ENCODE measurements at regions not wholly inside any gene's neighbourhood (a gene's known extent, or its start where the extent isn't known, plus 50 kb on each side); places are given as distances from the start of the nearest gene placed in this dataset.

GRCh38 chr6:1054653-1055014 lies 257.3 kb upstream of the FOXQ1 start:
- DNase-seq = no peak

- DNase-seq = no peak
These were observed 258.3 kb upstream of the FOXQ1 start for GRCh38 chr6:1053586-1053985.

GRCh38 chr6:1052262-1052661 lies 259.6 kb upstream of the FOXQ1 start:
- no peak for DNase-seq

GRCh38 chr6:1049900-1050299 lies 262.0 kb upstream of the FOXQ1 start:
- DNase-seq = no peak

GRCh38 chr6:1049170-1049569 lies 262.7 kb upstream of the FOXQ1 start:
- no peak for DNase-seq

GRCh38 chr6:1047981-1048541 lies 263.8 kb upstream of the FOXQ1 start:
- no peak for DNase-seq

GRCh38 chr6:1045239-1045638 lies 266.7 kb upstream of the FOXQ1 start:
- DNase-seq = no peak

- no peak for DNase-seq
These were observed 267.7 kb upstream of the FOXQ1 start for GRCh38 chr6:1044040-1044836.

- DNase-seq = no peak
These were observed 268.5 kb upstream of the FOXQ1 start for GRCh38 chr6:1043458-1043836.

- DNase-seq = no peak
These were observed 269.1 kb upstream of the FOXQ1 start for GRCh38 chr6:1042583-1043457.

- no peak for DNase-seq
These were observed 271.5 kb upstream of the FOXQ1 start for GRCh38 chr6:1040393-1040792.

- no peak for DNase-seq
These were observed 272.2 kb upstream of the FOXQ1 start for GRCh38 chr6:1039746-1040145.

GRCh38 chr6:1039191-1039590 lies 272.7 kb upstream of the FOXQ1 start:
- DNase-seq = no peak

GRCh38 chr6:1037430-1038202 lies 274.3 kb upstream of the FOXQ1 start:
- DNase-seq = no peak

GRCh38 chr6:1035401-1035800 lies 276.5 kb upstream of the FOXQ1 start:
- DNase-seq = no peak

GRCh38 chr6:1031720-1032119 lies 280.2 kb upstream of the FOXQ1 start:
- DNase-seq = no peak

- DNase-seq = no peak
These were observed 282.8 kb upstream of the FOXQ1 start for GRCh38 chr6:1029141-1029540.

GRCh38 chr6:1028723-1029122 lies 283.2 kb upstream of the FOXQ1 start:
- DNase-seq = no peak

- DNase-seq = no peak
These were observed 283.9 kb upstream of the FOXQ1 start for GRCh38 chr6:1027795-1028569.

- DNase-seq = no peak
These were observed 284.6 kb upstream of the FOXQ1 start for GRCh38 chr6:1027109-1027794.

- no peak for DNase-seq
These were observed 286.1 kb upstream of the FOXQ1 start for GRCh38 chr6:1025821-1026220.

- DNase-seq = no peak
These were observed 287.3 kb upstream of the FOXQ1 start for GRCh38 chr6:1024587-1024986.

Measured in SIG-M5 (cell line).